ENCODE measurements at regions not wholly inside any gene's neighbourhood (a gene's known extent, or its start where the extent isn't known, plus 50 kb on each side); places are given as distances from the start of the nearest gene placed in this dataset.
"Not testable (repeated sequence)": the region's sequence is repeated elsewhere in the genome, so short reads cannot be mapped to it uniquely, and the experiment has no call there.

- no peak for DNase-seq (ENCODE audit: extremely low spot score)
- Histone ChIP-seq H3K4me1 (ENCODE audit: insufficient read depth) (no peaks in the 10 kb centered on the region), H3K27ac (ENCODE audit: low read depth) (no peak overlapping the region), H3K36me3 (ENCODE audit: insufficient read depth) (no peaks in the 10 kb centered on the region), H3K4me3 (ENCODE audit: low read depth, low read length) (no peak overlapping the region)
- WGBS = 26% methylated on average over 1 of the region's 1 CpG
Measured at GRCh38 chr1:191022856-191023255, 545.2 kb upstream of the BRINP3 start.

- no peaks in the 10 kb centered on the region for H3K4me1 ChIP-seq (ENCODE audit: insufficient read depth)
- DNase-seq (ENCODE audit: extremely low spot score) = no peak
- H3K27ac ChIP-seq (ENCODE audit: low read depth) = no peak overlapping the region
- 96% methylated on average over 33 of the region's 33 CpGs for WGBS
- H3K36me3 ChIP-seq (ENCODE audit: insufficient read depth) = no peaks in the 10 kb centered on the region
- H3K4me3 ChIP-seq (ENCODE audit: low read depth, low read length) = no peak overlapping the region
Measured at GRCh38 chr1:191025896-191026642, 548.4 kb upstream of the BRINP3 start.

- no peak for DNase-seq (ENCODE audit: extremely low spot score)
- H3K4me1 ChIP-seq (ENCODE audit: insufficient read depth) = no peaks in the 10 kb centered on the region
- H3K4me3 ChIP-seq (ENCODE audit: low read depth, low read length) = no peak overlapping the region
- H3K36me3 ChIP-seq (ENCODE audit: insufficient read depth) = no peaks in the 10 kb centered on the region
- no peak overlapping the region for H3K27ac ChIP-seq (ENCODE audit: low read depth)
- 78% methylated on average over 5 of the region's 5 CpGs for WGBS
Measured at GRCh38 chr1:191026828-191027227, 549.2 kb upstream of the BRINP3 start.

GRCh38 chr1:191034132-191034531 lies 556.5 kb upstream of the BRINP3 start:
- Histone ChIP-seq H3K4me1 (ENCODE audit: insufficient read depth) (no peaks in the 10 kb centered on the region), H3K27ac (ENCODE audit: low read depth) (no peak overlapping the region), H3K36me3 (ENCODE audit: insufficient read depth) (no peaks in the 10 kb centered on the region), H3K4me3 (ENCODE audit: low read depth, low read length) (no peak overlapping the region)
- WGBS = 87% methylated on average over 2 of the region's 2 CpGs
- no peak for DNase-seq (ENCODE audit: extremely low spot score)

- DNase-seq (ENCODE audit: extremely low spot score) = no peak
- 72% methylated on average over 2 of the region's 2 CpGs for WGBS
- H3K36me3 ChIP-seq (ENCODE audit: insufficient read depth) = no peaks in the 10 kb centered on the region
- H3K4me3 ChIP-seq (ENCODE audit: low read depth, low read length) = no peak overlapping the region
- no peaks in the 10 kb centered on the region for H3K4me1 ChIP-seq (ENCODE audit: insufficient read depth)
- H3K27ac ChIP-seq (ENCODE audit: low read depth) = no peak overlapping the region
Measured at GRCh38 chr1:191043066-191043465, 565.4 kb upstream of the BRINP3 start.

GRCh38 chr1:191049781-191050180 lies 572.1 kb upstream of the BRINP3 start:
- Histone ChIP-seq H3K4me1 (ENCODE audit: insufficient read depth) (no peaks in the 10 kb centered on the region), H3K4me3 (ENCODE audit: low read depth, low read length) (no peak overlapping the region), H3K27ac (ENCODE audit: low read depth) (no peak overlapping the region), H3K36me3 (ENCODE audit: insufficient read depth) (no peaks in the 10 kb centered on the region)
- DNase-seq (ENCODE audit: extremely low spot score) = no peak
- WGBS = 26% methylated on average over 2 of the region's 2 CpGs

GRCh38 chr1:191052888-191053287 lies 575.2 kb upstream of the BRINP3 start:
- no peak overlapping the region for H3K27ac ChIP-seq (ENCODE audit: low read depth)
- 53% methylated on average over 6 of the region's 6 CpGs for WGBS
- H3K4me1 ChIP-seq (ENCODE audit: insufficient read depth) = no peaks in the 10 kb centered on the region
- no peak for DNase-seq (ENCODE audit: extremely low spot score)
- no peak overlapping the region for H3K4me3 ChIP-seq (ENCODE audit: low read depth, low read length)
- no peaks in the 10 kb centered on the region for H3K36me3 ChIP-seq (ENCODE audit: insufficient read depth)

- 48% methylated on average over 3 of the region's 3 CpGs for WGBS
- Histone ChIP-seq H3K36me3 (ENCODE audit: insufficient read depth) (no peaks in the 10 kb centered on the region), H3K4me3 (ENCODE audit: low read depth, low read length) (no peak overlapping the region), H3K27ac (ENCODE audit: low read depth) (no peak overlapping the region), H3K4me1 (ENCODE audit: insufficient read depth) (no peaks in the 10 kb centered on the region)
- DNase-seq (ENCODE audit: extremely low spot score) = no peak
Measured at GRCh38 chr1:191065346-191065745, 587.7 kb upstream of the BRINP3 start.

- no peak overlapping the region for H3K4me3 ChIP-seq (ENCODE audit: low read depth, low read length)
- H3K4me1 ChIP-seq (ENCODE audit: insufficient read depth) = no peaks in the 10 kb centered on the region
- no peak overlapping the region for H3K27ac ChIP-seq (ENCODE audit: low read depth)
- 54% methylated on average over 1 of the region's 1 CpG for WGBS
- no peak for DNase-seq (ENCODE audit: extremely low spot score)
- H3K36me3 ChIP-seq (ENCODE audit: insufficient read depth) = no peaks in the 10 kb centered on the region
Measured at GRCh38 chr1:191065771-191066170, 588.1 kb upstream of the BRINP3 start.

GRCh38 chr1:191074881-191075280 lies 597.2 kb upstream of the BRINP3 start:
- H3K4me3 ChIP-seq (ENCODE audit: low read depth, low read length) = no peak overlapping the region
- no peak for DNase-seq (ENCODE audit: extremely low spot score)
- no peaks in the 10 kb centered on the region for H3K4me1 ChIP-seq (ENCODE audit: insufficient read depth)
- H3K36me3 ChIP-seq (ENCODE audit: insufficient read depth) = no peaks in the 10 kb centered on the region
- no peak overlapping the region for H3K27ac ChIP-seq (ENCODE audit: low read depth)

- H3K4me1 ChIP-seq (ENCODE audit: insufficient read depth); DNase-seq (ENCODE audit: extremely low spot score); H3K27ac ChIP-seq (ENCODE audit: low read depth); H3K36me3 ChIP-seq (ENCODE audit: insufficient read depth); H3K4me3 ChIP-seq (ENCODE audit: low read depth, low read length): not testable (repeated sequence)
- 83% methylated on average over 2 of the region's 2 CpGs for WGBS
Measured at GRCh38 chr1:191083090-191083489, 605.4 kb upstream of the BRINP3 start.

- DNase-seq (ENCODE audit: extremely low spot score) = no peak
- no peaks in the 10 kb centered on the region for H3K36me3 ChIP-seq (ENCODE audit: insufficient read depth)
- no peak overlapping the region for H3K4me3 ChIP-seq (ENCODE audit: low read depth, low read length)
- H3K27ac ChIP-seq (ENCODE audit: low read depth) = no peak overlapping the region
- no peaks in the 10 kb centered on the region for H3K4me1 ChIP-seq (ENCODE audit: insufficient read depth)
Measured at GRCh38 chr1:191085121-191085520, 607.5 kb upstream of the BRINP3 start.

GRCh38 chr1:191086910-191087309 lies 609.2 kb upstream of the BRINP3 start:
- H3K4me3 ChIP-seq (ENCODE audit: low read depth, low read length) = no peak overlapping the region
- WGBS = 59% methylated on average over 2 of the region's 2 CpGs
- H3K36me3 ChIP-seq (ENCODE audit: insufficient read depth) = no peaks in the 10 kb centered on the region
- H3K4me1 ChIP-seq (ENCODE audit: insufficient read depth) = no peaks in the 10 kb centered on the region
- no peak overlapping the region for H3K27ac ChIP-seq (ENCODE audit: low read depth)
- no peak for DNase-seq (ENCODE audit: extremely low spot score)

GRCh38 chr1:191096405-191096804 lies 618.7 kb upstream of the BRINP3 start:
- DNase-seq (ENCODE audit: extremely low spot score) = no peak
- 73% methylated on average over 1 of the region's 1 CpG for WGBS
- Histone ChIP-seq H3K4me1 (ENCODE audit: insufficient read depth) (no peaks in the 10 kb centered on the region), H3K27ac (ENCODE audit: low read depth) (no peak overlapping the region), H3K36me3 (ENCODE audit: insufficient read depth) (no peaks in the 10 kb centered on the region), H3K4me3 (ENCODE audit: low read depth, low read length) (no peak overlapping the region)

GRCh38 chr1:191099696-191100095 lies 622.0 kb upstream of the BRINP3 start:
- WGBS = 86% methylated on average over 4 of the region's 4 CpGs
- Histone ChIP-seq H3K4me1 (ENCODE audit: insufficient read depth) (no peaks in the 10 kb centered on the region), H3K4me3 (ENCODE audit: low read depth, low read length) (no peak overlapping the region), H3K27ac (ENCODE audit: low read depth) (no peak overlapping the region), H3K36me3 (ENCODE audit: insufficient read depth) (no peaks in the 10 kb centered on the region)
- DNase-seq (ENCODE audit: extremely low spot score) = no peak

All from urinary bladder (tissue), 3 donors.